H1 (cell line): ENCODE measurements at regions not wholly inside any gene's neighbourhood (a gene's known extent, or its start where the extent isn't known, plus 50 kb on each side); places are given as distances from the start of the nearest gene placed in this dataset.

ENCODE experiments used
- BACH1 ChIP-seq: IDR thresholded peaks from 2 replicates; pipeline ENCODE4 v1.6.1; 2012; ENCODE audit warnings: low read length, improper control_type of control experiment
- SP2 ChIP-seq: IDR thresholded peaks from 2 replicates; pipeline ENCODE4 v1.6.1; 2012; ENCODE audit warnings: mild to moderate bottlenecking, low read length, inconsistent platforms

DNA sequence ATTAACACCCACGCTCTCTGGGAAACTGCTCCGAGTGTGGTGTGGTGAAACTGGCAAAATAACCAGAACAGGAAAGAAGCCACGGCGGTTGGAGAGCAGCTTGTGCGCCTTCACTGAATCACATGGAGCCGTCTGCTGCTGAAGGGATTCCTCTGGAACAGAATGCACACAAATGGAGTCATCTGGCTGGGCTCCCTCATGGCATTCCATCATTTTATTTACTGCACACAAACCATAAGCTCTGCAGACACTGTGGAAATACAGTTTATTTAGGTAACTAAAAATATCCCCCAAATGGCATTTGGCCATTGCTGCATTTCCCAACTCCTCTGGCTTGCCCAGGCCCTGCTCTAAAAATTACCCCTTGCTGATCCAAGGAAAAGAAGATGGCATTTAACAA, 187.0 kb upstream of the S100G start (continued):
- no peak for TF ChIP-seq BACH1
- no peak for TF ChIP-seq SP2
